ENCODE measurements at regions not wholly inside any gene's neighbourhood (a gene's known extent, or its start where the extent isn't known, plus 50 kb on each side); places are given as distances from the start of the nearest gene placed in this dataset.
A peak's percentile ranks its signal among the peaks of the same experiment; 100 is the strongest.

DNA sequence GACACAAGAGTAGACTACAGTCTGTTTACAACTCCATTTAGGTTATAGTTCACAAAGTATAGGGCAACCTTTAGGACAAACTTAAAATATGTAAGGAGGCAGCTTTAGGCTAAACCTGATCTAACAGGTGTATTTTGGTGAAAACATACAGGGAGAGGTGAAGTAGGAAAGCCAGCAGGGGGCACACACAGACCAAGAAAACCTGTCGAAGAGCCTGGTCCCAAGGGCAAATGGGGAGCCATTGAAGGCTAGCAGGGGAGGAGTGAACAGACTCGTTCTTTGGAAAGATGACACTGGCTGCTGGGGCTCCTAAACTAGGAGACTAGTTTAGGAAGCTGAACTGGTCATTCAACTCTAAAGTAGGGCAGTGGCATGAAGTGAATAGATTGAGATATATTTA lies 138.8 kb upstream of the WSCD2 start:
- intact Hi-C loops (cut with DNase I), result loop anchor here in 1 of 2 donors (10.0 kb wide), 1 partner anchor 204 kb away; no protein-coding TSS in a partner anchor
- Histone ChIP-seq H3K4me3 (no peak overlapping the region), H3K36me3 (replicated peaks in 1 of 2) (no peaks in the 10 kb centered on the region), H3K4me1 (replicated peaks in 1 of 2) (no peaks in the 10 kb centered on the region), H3K9me3 (replicated peaks in 1 of 3) (no peaks in the 10 kb centered on the region), H3K27me3 (peaks cover 5% of the 10 kb centered on the region), H3K27ac (no peak overlapping the region)
- WGBS, 4 donors, result 0 to 5% (median 2%) methylated on average over 2 of the region's 2 CpGs
- DNase-seq, result peak in 6 of 7 donors; percentile 26 to 62 (median 34)
- TF ChIP-seq, protein P1, sequence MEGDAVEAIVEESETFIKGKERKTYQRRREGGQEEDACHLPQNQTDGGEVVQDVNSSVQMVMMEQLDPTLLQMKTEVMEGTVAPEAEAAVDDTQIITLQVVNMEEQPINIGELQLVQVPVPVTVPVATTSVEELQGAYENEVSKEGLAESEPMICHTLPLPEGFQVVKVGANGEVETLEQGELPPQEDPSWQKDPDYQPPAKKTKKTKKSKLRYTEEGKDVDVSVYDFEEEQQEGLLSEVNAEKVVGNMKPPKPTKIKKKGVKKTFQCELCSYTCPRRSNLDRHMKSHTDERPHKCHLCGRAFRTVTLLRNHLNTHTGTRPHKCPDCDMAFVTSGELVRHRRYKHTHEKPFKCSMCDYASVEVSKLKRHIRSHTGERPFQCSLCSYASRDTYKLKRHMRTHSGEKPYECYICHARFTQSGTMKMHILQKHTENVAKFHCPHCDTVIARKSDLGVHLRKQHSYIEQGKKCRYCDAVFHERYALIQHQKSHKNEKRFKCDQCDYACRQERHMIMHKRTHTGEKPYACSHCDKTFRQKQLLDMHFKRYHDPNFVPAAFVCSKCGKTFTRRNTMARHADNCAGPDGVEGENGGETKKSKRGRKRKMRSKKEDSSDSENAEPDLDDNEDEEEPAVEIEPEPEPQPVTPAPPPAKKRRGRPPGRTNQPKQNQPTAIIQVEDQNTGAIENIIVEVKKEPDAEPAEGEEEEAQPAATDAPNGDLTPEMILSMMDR (IDR thresholded peaks at IDR 0.05), result peak; percentile 24 to 58 (median 52)
- no peak for TF ChIP-seq POLR2A (IDR thresholded peaks at IDR 0.05)

DNA sequence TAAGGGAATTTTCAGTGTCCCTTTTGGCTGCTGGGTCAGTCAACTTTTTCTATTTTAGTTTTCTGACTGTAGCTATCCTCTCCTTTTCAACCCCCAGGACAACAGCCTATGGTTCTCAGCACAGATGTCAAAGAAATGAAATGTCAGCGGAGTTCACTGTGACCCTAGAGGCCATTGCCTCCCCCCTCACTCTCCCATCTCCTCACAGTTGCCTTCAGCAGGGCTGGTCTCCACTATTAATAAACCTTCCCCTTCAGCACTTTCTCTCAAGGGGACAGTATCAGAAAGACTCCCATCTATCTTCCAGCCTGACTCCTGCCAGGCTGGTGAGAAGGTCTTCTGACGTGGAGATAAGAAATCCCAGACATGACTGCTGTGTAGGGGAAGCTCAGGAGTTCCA lies 137.1 kb upstream of the WSCD2 start:
- Histone ChIP-seq H3K27ac (no peak overlapping the region), H3K27me3 (peaks cover 5% of the 10 kb centered on the region), H3K4me3 (no peak overlapping the region), H3K4me1 (replicated peaks in 1 of 2) (no peaks in the 10 kb centered on the region), H3K36me3 (replicated peaks in 1 of 2) (no peaks in the 10 kb centered on the region), H3K9me3 (replicated peaks in 1 of 3) (no peaks in the 10 kb centered on the region)
- WGBS, 4 donors, result 31 to 47% (median 38%) methylated on average over 2 of the region's 2 CpGs
- intact Hi-C loops (cut with DNase I), result loop anchor here in 1 of 2 donors (10.0 kb wide), 1 partner anchor 203 kb away; no protein-coding TSS in a partner anchor
- TF ChIP-seq POLR2A (IDR thresholded peaks at IDR 0.05), result no peak
- TF ChIP-seq, protein P1 (IDR thresholded peaks at IDR 0.05), result no peak
- no peak for DNase-seq

DNA sequence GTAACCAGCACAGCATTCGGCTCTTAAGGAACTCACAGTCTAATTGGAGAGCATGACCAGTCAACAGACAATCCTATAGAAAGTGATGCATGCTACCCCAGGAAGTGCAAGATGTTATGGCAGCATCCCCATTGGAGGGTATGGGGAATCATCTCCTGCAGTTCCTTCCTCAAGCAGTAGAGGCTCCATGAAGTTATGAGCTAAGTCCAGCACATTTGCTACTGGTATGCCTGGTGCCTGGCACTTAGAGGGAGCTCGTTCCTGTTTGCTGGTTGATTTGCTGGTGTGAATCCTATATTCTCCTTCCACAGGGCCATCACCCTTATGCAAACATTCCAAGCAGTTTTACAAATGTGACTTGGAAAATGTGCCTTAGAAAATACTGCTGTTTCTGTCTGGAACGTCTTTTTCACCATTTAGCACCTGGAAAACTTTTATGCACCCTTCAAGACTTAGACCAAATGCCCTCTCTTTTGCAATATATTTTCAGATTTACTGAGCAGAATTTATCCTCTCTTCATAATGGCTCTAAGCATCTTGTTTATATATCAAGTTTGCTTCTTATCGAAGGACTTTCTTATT lies 136.1 kb upstream of the WSCD2 start:
- intact Hi-C loops (cut with DNase I), result loop anchor here in 1 of 2 donors (10.0 kb wide), 1 partner anchor 202 kb away; no protein-coding TSS in a partner anchor
- no peak overlapping the region for H3K4me3 ChIP-seq
- H3K36me3 ChIP-seq (replicated peaks in 1 of 2), result no peaks in the 10 kb centered on the region
- no peak overlapping the region for H3K27ac ChIP-seq
- H3K27me3 ChIP-seq, result peaks cover 5% of the 10 kb centered on the region
- H3K4me1 ChIP-seq (replicated peaks in 1 of 2), result no peaks in the 10 kb centered on the region
- no peak for TF ChIP-seq POLR2A (IDR thresholded peaks at IDR 0.05)
- TF ChIP-seq, protein P1 (IDR thresholded peaks at IDR 0.05), result peak; percentile 30 to 58 (median 45)
- 40 to 55% (median 43%) methylated on average over 3 to 4 of the region's 4 CpGs for WGBS, 4 donors
- peak; percentile 13 to 53 (median 26) for DNase-seq
- no peaks in the 10 kb centered on the region for H3K9me3 ChIP-seq (replicated peaks in 1 of 3)

DNA sequence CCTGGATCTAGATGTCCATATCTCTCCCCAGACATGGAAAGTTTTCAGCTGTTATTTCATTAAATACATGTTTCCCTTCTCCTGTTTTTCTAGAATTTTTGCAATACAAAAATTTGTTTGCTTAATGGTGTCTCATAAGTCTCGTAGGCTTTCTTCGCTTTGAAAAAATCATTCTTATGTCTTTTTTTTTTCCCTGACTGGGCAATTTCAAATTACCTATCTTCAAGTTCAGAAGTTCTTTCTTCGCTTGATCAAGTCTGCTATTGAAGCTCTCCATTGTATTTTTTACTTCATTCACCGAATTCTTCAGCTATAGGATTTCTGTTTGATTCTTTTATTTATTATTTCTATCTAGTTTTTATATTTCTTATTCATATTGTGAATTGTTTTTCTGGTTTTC lies 130.2 kb upstream of the WSCD2 start:
- H3K27ac ChIP-seq, result no peak overlapping the region
- intact Hi-C loops (cut with DNase I), result loop anchor here in 1 of 2 donors (10.0 kb wide), 1 partner anchor 196 kb away; no protein-coding TSS in a partner anchor
- WGBS, 4 donors, result 83 to 90% (median 87%) methylated on average over 4 of the region's 4 CpGs
- no peak overlapping the region for H3K4me3 ChIP-seq
- peaks cover 16% of the 10 kb centered on the region for H3K27me3 ChIP-seq
- TF ChIP-seq, protein P1 (IDR thresholded peaks at IDR 0.05), result no peak
- no peak for TF ChIP-seq POLR2A (IDR thresholded peaks at IDR 0.05)
- no peaks in the 10 kb centered on the region for H3K9me3 ChIP-seq (replicated peaks in 1 of 3)
- H3K36me3 ChIP-seq (replicated peaks in 1 of 2), result no peaks in the 10 kb centered on the region
- no peaks in the 10 kb centered on the region for H3K4me1 ChIP-seq (replicated peaks in 1 of 2)
- DNase-seq, result no peak

Data from adrenal gland (tissue), 9 donors.